Adrenal gland (tissue), 9 donors: ENCODE measurements at regions not wholly inside any gene's neighbourhood (a gene's known extent, or its start where the extent isn't known, plus 50 kb on each side); places are given as distances from the start of the nearest gene placed in this dataset.

Experiments used
- DNase-seq, 7 donors: peaks; one replicate each; pipeline ENCODE4 v3.0.0-alpha.2; 2019 to 2020
- H3K27ac ChIP-seq, 5 donors: fragments of 200-600 bp; sonication (generic) in 4 of 5; 1 replicate in 3 of 5; 2 replicates in 2 of 5; pipeline versions ENCODE4 v1.5.1 to v1.8.0; 2016 to 2020; ENCODE audit warnings: mild to moderate bottlenecking in 1 of 5
- H3K27me3 ChIP-seq: fragments of 200-600 bp; 2 replicates; pipeline ENCODE4 v1.8.0; 2021
- H3K36me3 ChIP-seq, 2 donors: fragments of 200-600 bp; replicated peaks in 1 of 2; 1 replicate in 1 of 2; 2 replicates in 1 of 2; pipeline versions ENCODE4 v1.5.1 to v1.8.0; 2018 to 2022
- H3K4me1 ChIP-seq, 2 donors: fragments of 200-600 bp; replicated peaks in 1 of 2; 1 replicate in 1 of 2; 2 replicates in 1 of 2; pipeline versions ENCODE4 v1.5.1 to v1.8.0; 2018 to 2021
- H3K4me3 ChIP-seq, 4 donors: fragments of 200-600 bp; sonication (generic) in 3 of 4; one replicate each; pipeline ENCODE4 v1.5.1; 2016 to 2018
- H3K9me3 ChIP-seq, 3 donors: fragments of 200-600 bp; sonication (generic) in 1 of 3; replicated peaks in 1 of 3; 1 replicate in 2 of 3; 2 replicates in 1 of 3; pipeline versions ENCODE4 v1.5.1 to v1.8.0; 2016 to 2021
- CTCF ChIP-seq, 6 experiments: fragments of 450-650 bp in 4 of 6; fragments of 200-600 bp in 2 of 6; sonication (generic) in 1 of 6; IDR thresholded peaks; 1 replicate in 5 of 6; 2 replicates in 1 of 6; pipeline versions ENCODE4 v1.5.1 to v1.8.0; 2016 to 2021; ENCODE audit warnings: antibody characterized with exemption in 6 of 6, mild to moderate bottlenecking in 2 of 6, moderate library complexity in 1 of 6
- POLR2A ChIP-seq, 2 donors: fragments of 450-650 bp; IDR thresholded peaks; one replicate each; pipeline ENCODE4 v1.6.1; 2017; ENCODE audit warnings: antibody characterized with exemption in 2 of 2, mild to moderate bottlenecking in 2 of 2, moderate library complexity in 1 of 2
- WGBS, 4 donors: extraction: QIAGEN DNeasy Blood & Tissue Kit in 2 of 4; methylation state at CpG; one replicate each; pipeline versions ENCODE4 v1.1.5 to v1.1.7; 2013 to 2017; 5-methylcytosine and 5-hydroxymethylcytosine counted together
- intact Hi-C, 2 donors: fragments of 100-400 bp; cut with DNase I; formaldehyde crosslinking; loops; one replicate each; pipeline versions ENCODE4 v1.14.1 to v1.15.0; 2022 to 2023
- donor health status: healthy with polysubstance abuse.
- donor health status: Bipolar disorder and iron deficiency.
- donor health status: DM: yes; HTN: yes; CAD: no.
- donor health status: DM: no; HTN: no; CAD: no.
- donor health status: DM: no; HTN: no; CAD: no.

GRCh38 chr12:90841336-90841735, 113.6 kb downstream of the CCER1 start:
- Histone ChIP-seq H3K4me1 (no peaks in the 10 kb centered on the region), H3K27me3 (no peaks in the 10 kb centered on the region), H3K4me3 (no peak overlapping the region), H3K27ac (no peak overlapping the region), H3K9me3 (no peaks in the 10 kb centered on the region), H3K36me3 (no peaks in the 10 kb centered on the region)
- TF ChIP-seq POLR2A (IDR thresholded peaks at IDR 0.05) (no peak), CTCF (IDR thresholded peaks at IDR 0.05) (no peak)
- intact Hi-C loops: no loop called here
- DNase-seq: no peak

- H3K4me3 ChIP-seq: no peak overlapping the region
- H3K36me3 ChIP-seq: no peaks in the 10 kb centered on the region
- H3K27ac ChIP-seq: no peak overlapping the region
- DNase-seq: no peak
- no peak for TF ChIP-seq CTCF (IDR thresholded peaks at IDR 0.05)
- no peak for TF ChIP-seq POLR2A (IDR thresholded peaks at IDR 0.05)
- no peaks in the 10 kb centered on the region for H3K27me3 ChIP-seq
- H3K4me1 ChIP-seq: no peaks in the 10 kb centered on the region
- no peaks in the 10 kb centered on the region for H3K9me3 ChIP-seq
- intact Hi-C loops: no loop called here
These were observed 115.6 kb downstream of the CCER1 start for GRCh38 chr12:90839346-90839745.

- DNase-seq: no peak
- 45 to 63% (median 57%) methylated on average over 6 of the region's 6 CpGs for WGBS, 4 donors
These were observed 118.3 kb downstream of the CCER1 start for GRCh38 chr12:90836689-90837088.

GRCh38 chr12:90833228-90833627, 121.7 kb downstream of the CCER1 start:
- no peak for TF ChIP-seq CTCF (IDR thresholded peaks at IDR 0.05)
- no peak for TF ChIP-seq POLR2A (IDR thresholded peaks at IDR 0.05)
- no peaks in the 10 kb centered on the region for H3K9me3 ChIP-seq
- no peak overlapping the region for H3K4me3 ChIP-seq
- no peak for DNase-seq
- WGBS, 4 donors: 16 to 30% (median 23%) methylated on average over 2 of the region's 2 CpGs
- no peak overlapping the region for H3K27ac ChIP-seq
- H3K4me1 ChIP-seq: no peaks in the 10 kb centered on the region
- no peaks in the 10 kb centered on the region for H3K36me3 ChIP-seq
- intact Hi-C loops: no loop called here
- H3K27me3 ChIP-seq: no peaks in the 10 kb centered on the region

More at GRCh38 chr12:90836689-90837088, 118.3 kb downstream of the CCER1 start:
- TF ChIP-seq CTCF (IDR thresholded peaks at IDR 0.05): no peak
- TF ChIP-seq POLR2A (IDR thresholded peaks at IDR 0.05): no peak
- Histone ChIP-seq H3K4me1 (no peaks in the 10 kb centered on the region), H3K9me3 (no peaks in the 10 kb centered on the region), H3K27ac (no peak overlapping the region), H3K4me3 (no peak overlapping the region), H3K27me3 (no peaks in the 10 kb centered on the region), H3K36me3 (no peaks in the 10 kb centered on the region)
- intact Hi-C loops: no loop called here
